GM12878 (cell line): ENCODE measurements at regions not wholly inside any gene's neighbourhood (a gene's known extent, or its start where the extent isn't known, plus 50 kb on each side); places are given as distances from the start of the nearest gene placed in this dataset.

Source experiments
- ATAC-seq: fragments of 200-7000 bp; cut with Tn5 transposase; 3 replicates; pipeline ENCODE4 v1.9.1; 2020; ENCODE audit warnings: mild to moderate bottlenecking, moderate library complexity
- BruUV-seq: library from RNA; stranded (reverse); fragments of 400-500 nt; replicated peaks from 2 replicates; lab custom pipeline; 2021; lab: Mats Ljungman, UMichigan
- CTCF ChIA-PET: fragments of 300-600 bp; sonication (Branson Sonifier 250); formaldehyde crosslinking; extraction: SDS; loops from one replicate; lab custom pipeline; 2021; ENCODE audit warnings: inconsistent platforms; lab: Yijun Ruan, JAX
- POLR2A ChIA-PET: fragments of 350-600 bp; formaldehyde crosslinking; extraction: SDS; loops from one replicate; lab custom pipeline; 2021; ENCODE audit warnings: inconsistent platforms; lab: Charles Lee
- RAD21 ChIA-PET: fragments of 300-600 bp; sonication (Branson Sonifier 250); formaldehyde crosslinking; loops from one replicate; lab custom pipeline; 2023; ENCODE audit warnings: antibody characterized with exemption; ENCODE audit not compliant: unreplicated experiment; lab: Charles Lee
- SMC1A ChIA-PET: fragments of 300-600 bp; sonication (Branson Sonifier 250); formaldehyde crosslinking; loops from one replicate; lab custom pipeline; 2023; ENCODE audit not compliant: unreplicated experiment, uncharacterized antibody; lab: Charles Lee
- DNase-seq: peaks from one replicate; pipeline ENCODE4 v3.0.0-alpha.2; 2011; ENCODE audit warnings: low read depth, low spot score
- FAIRE-seq: peaks from 3 replicates; lab custom pipeline; 2011; peaks lifted over from hg19 to GRCh38; lab: Jason Lieb, UNC
- H2AFZ ChIP-seq: 2 replicates; pipeline ENCODE4 v1.6.0; 2011; ENCODE audit warnings: low read depth, low read length, control low read depth; ENCODE audit not compliant: control insufficient read depth
- H3K27ac ChIP-seq: 2 replicates; pipeline ENCODE4 v1.5.1; 2011; ENCODE audit warnings: control low read depth; ENCODE audit not compliant: control insufficient read depth, insufficient read depth
- H3K27me3 ChIP-seq, 2 experiments: replicated peaks in 1 of 2; 2 replicates each; pipeline versions ENCODE4 v1.6.0 to v1.6.1; 2011; ENCODE audit warnings: low read length in 1 of 2; ENCODE audit not compliant: control insufficient read depth in 2 of 2, insufficient read depth in 2 of 2
- H3K36me3 ChIP-seq, 2 experiments: 2 replicates each; pipeline ENCODE4 v1.5.1; 2011; ENCODE audit warnings: low read length in 1 of 2; ENCODE audit not compliant: control insufficient read depth in 2 of 2, insufficient read depth in 2 of 2
- H3K4me1 ChIP-seq: 2 replicates; pipeline ENCODE4 v1.6.1; 2011; ENCODE audit warnings: mild to moderate bottlenecking, low read length, moderate library complexity, mixed read lengths; ENCODE audit not compliant: control insufficient read depth, insufficient read depth
- H3K4me2 ChIP-seq: 2 replicates; pipeline ENCODE4 v1.6.0; 2011; ENCODE audit warnings: control low read depth; ENCODE audit not compliant: control insufficient read depth, insufficient read depth
- H3K4me3 ChIP-seq: fragments of 200-600 bp; sonication (generic); 2 replicates; pipeline ENCODE4 v1.5.1; 2016
- H3K79me2 ChIP-seq: 2 replicates; pipeline ENCODE4 v1.6.0; 2011; ENCODE audit warnings: low read length; ENCODE audit not compliant: control insufficient read depth, insufficient read depth
- H3K9ac ChIP-seq: 2 replicates; pipeline ENCODE4 v1.8.0; 2011; ENCODE audit warnings: low read length, control low read depth, mixed read lengths; ENCODE audit not compliant: control insufficient read depth, insufficient read depth
- H3K9me3 ChIP-seq: replicated peaks from 3 replicates; pipeline ENCODE4 v1.5.1; 2011; ENCODE audit warnings: mild to moderate bottlenecking, low read length; ENCODE audit not compliant: control insufficient read depth, insufficient read depth
- H4K20me1 ChIP-seq: 2 replicates; pipeline ENCODE4 v1.6.0; 2011; ENCODE audit not compliant: control insufficient read depth, insufficient read depth
- CREM ChIP-seq: IDR thresholded peaks from 2 replicates; pipeline ENCODE4 v1.6.1; 2014; ENCODE audit warnings: antibody characterized with exemption, low read depth
- HDGF ChIP-seq: fragments of 450-650 bp; IDR thresholded peaks from 2 replicates; pipeline ENCODE4 v1.6.1; 2016; ENCODE audit warnings: antibody characterized with exemption
- IRF3 ChIP-seq: fragments of 450-650 bp; IDR thresholded peaks from 2 replicates; pipeline ENCODE4 v1.6.1; 2014; ENCODE audit warnings: mild to moderate bottlenecking
- MEF2A ChIP-seq: IDR thresholded peaks from 2 replicates; pipeline ENCODE4 v1.6.1; 2011; ENCODE audit warnings: low read depth, mild to moderate bottlenecking, low read length, moderate library complexity; ENCODE audit not compliant: insufficient read depth
- STAT1 ChIP-seq: fragments of 450-650 bp; conservative IDR thresholded peaks from 2 replicates; pipeline ENCODE4 v1.6.1; 2014; ENCODE audit warnings: antibody characterized with exemption, mild to moderate bottlenecking
- USF1 ChIP-seq: IDR thresholded peaks from 2 replicates; pipeline ENCODE4 v1.6.1; 2011; ENCODE audit warnings: borderline replicate concordance, low read depth, mild to moderate bottlenecking, moderate library complexity, mixed read lengths, low read length; ENCODE audit not compliant: insufficient read depth; ENCODE audit errors: extremely low read length
- USF2 ChIP-seq: IDR thresholded peaks from 2 replicates; pipeline ENCODE4 v1.6.1; 2011; ENCODE audit warnings: low read depth, low read length, improper control_type of control experiment, borderline replicate concordance
- ZBED1 ChIP-seq: IDR thresholded peaks from 2 replicates; pipeline ENCODE4 v1.6.1; 2016; ENCODE audit warnings: borderline replicate concordance
- ZNF24 ChIP-seq: fragments of 450-650 bp; IDR thresholded peaks from 2 replicates; pipeline ENCODE4 v1.6.1; 2017; ENCODE audit warnings: antibody characterized with exemption, mild to moderate bottlenecking
- WGBS: methylation state at CpG from one replicate; pipeline ENCODE4 v1.1.6; 2016; ENCODE audit warnings: low lambda C conversion rate; ENCODE audit not compliant: insufficient replicate concordance, insufficient coverage; ENCODE audit errors: missing lambda C conversion rate; 5-methylcytosine and 5-hydroxymethylcytosine counted together
- in situ Hi-C: fragments of 300-500 bp; cut with MboI; formaldehyde crosslinking; loops from 9 replicates; pipeline ENCODE4 v1.14.3; 2018; ENCODE audit warnings: mixed read lengths
- intact Hi-C: fragments of 100-400 bp; cut with micrococcal nuclease; formaldehyde crosslinking; loops from one replicate; pipeline ENCODE4 v1.14.2; 2022; ENCODE audit not compliant: unreplicated experiment

- Histone ChIP-seq H3K79me2 (no peaks in the 10 kb centered on the region), H3K4me1 (no peaks in the 10 kb centered on the region), H3K27ac (no peak overlapping the region), H3K27me3 (no peaks in the 10 kb centered on the region), H3K4me2 (no peak overlapping the region), H4K20me1 (no peaks in the 10 kb centered on the region), H3K9me3 (no peaks in the 10 kb centered on the region), H3K9ac (no peak overlapping the region), H3K36me3 (no peaks in the 10 kb centered on the region), H3K4me3 (no peak overlapping the region), H2AFZ (no peak overlapping the region)
- CTCF ChIA-PET: interaction anchor here (0.8 to 4.7 kb wide), 13 partner anchors 9 to 603 kb away, joined by 3 to 30 read pairs (median 4); no protein-coding TSS in a partner anchor
- SMC1A ChIA-PET: interaction anchor here (0.5 to 4.8 kb wide), 8 partner anchors 9 to 761 kb away, joined by 3 to 20 read pairs (median 4); no protein-coding TSS in a partner anchor
- intact Hi-C loops: loop anchor here (5.0 kb wide), 4 partner anchors 255 to 605 kb away; no protein-coding TSS in a partner anchor
- 73% methylated on average over 7 of the region's 7 CpGs for WGBS
- RAD21 ChIA-PET: interaction anchor here (4.5 kb wide), 1 partner anchor 552 kb away, joined by 20 read pairs; no protein-coding TSS in a partner anchor
- no TSS peak for BruUV-seq
- ATAC-seq: no peak
- POLR2A ChIA-PET: no interaction called here
- no peak for DNase-seq
- FAIRE-seq: no peak
- in situ Hi-C loops: no loop called here
- TF ChIP-seq MEF2A (no peak), HDGF (no peak), USF2 (no peak), IRF3 (no peak), STAT1 (no peak), ZBED1 (no peak), ZNF24 (no peak), USF1 (no peak), CREM (no peak)
These were observed 148.8 kb downstream of the SLC38A4 start for GRCh38 chr12:46676797-46677520.
